ENCODE measurements at regions not wholly inside any gene's neighbourhood (a gene's known extent, or its start where the extent isn't known, plus 50 kb on each side); places are given as distances from the start of the nearest gene placed in this dataset.

DNA sequence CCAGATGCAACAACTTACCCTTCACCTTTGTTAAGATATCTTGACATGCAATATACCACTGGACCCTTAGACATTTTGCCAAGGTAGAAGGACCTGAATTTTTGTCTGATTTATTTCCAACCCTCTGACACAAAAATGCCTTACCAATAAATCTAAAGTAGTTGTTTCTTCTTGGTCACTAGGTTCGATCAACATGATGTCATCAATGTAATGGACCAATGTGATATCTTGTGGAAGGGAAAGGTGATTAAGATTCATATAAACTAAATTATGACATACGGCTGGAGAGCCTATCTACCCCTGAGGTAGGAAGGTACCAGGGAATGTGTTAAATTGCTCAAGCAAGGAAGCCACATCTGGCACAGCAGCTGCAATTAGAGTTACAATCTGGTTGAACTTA, 67.7 kb upstream of the SERPINE2 start:
- no peak overlapping the region for H3K4me3 Mint-ChIP-seq (ENCODE audit: unreplicated experiment)
- ChIA-PET CTCF (interaction anchor here (0.6 kb wide), 1 partner anchor 164 kb away, joined by 3 read pairs; no protein-coding TSS in a partner anchor), POLR2A (no interaction called here)
- BruUV-seq (replicated peaks) = no TSS peak
- DNase-seq (ENCODE audit: unreplicated experiment) = no peak
- TF ChIP-seq, protein P1, sequence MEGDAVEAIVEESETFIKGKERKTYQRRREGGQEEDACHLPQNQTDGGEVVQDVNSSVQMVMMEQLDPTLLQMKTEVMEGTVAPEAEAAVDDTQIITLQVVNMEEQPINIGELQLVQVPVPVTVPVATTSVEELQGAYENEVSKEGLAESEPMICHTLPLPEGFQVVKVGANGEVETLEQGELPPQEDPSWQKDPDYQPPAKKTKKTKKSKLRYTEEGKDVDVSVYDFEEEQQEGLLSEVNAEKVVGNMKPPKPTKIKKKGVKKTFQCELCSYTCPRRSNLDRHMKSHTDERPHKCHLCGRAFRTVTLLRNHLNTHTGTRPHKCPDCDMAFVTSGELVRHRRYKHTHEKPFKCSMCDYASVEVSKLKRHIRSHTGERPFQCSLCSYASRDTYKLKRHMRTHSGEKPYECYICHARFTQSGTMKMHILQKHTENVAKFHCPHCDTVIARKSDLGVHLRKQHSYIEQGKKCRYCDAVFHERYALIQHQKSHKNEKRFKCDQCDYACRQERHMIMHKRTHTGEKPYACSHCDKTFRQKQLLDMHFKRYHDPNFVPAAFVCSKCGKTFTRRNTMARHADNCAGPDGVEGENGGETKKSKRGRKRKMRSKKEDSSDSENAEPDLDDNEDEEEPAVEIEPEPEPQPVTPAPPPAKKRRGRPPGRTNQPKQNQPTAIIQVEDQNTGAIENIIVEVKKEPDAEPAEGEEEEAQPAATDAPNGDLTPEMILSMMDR (IDR thresholded peaks at IDR 0.05; ENCODE audit: unreplicated experiment) = no peak
- no peaks in the 10 kb centered on the region for H3K9me3 Mint-ChIP-seq (ENCODE audit: unreplicated experiment)
- H3K27me3 Mint-ChIP-seq (ENCODE audit: insufficient read depth, unreplicated experiment) = no peaks in the 10 kb centered on the region
- H3K4me1 Mint-ChIP-seq (ENCODE audit: insufficient read depth, unreplicated experiment) = peaks cover 16% of the 10 kb centered on the region
- H3K27ac Mint-ChIP-seq (ENCODE audit: low read depth, unreplicated experiment) = no peak overlapping the region
- intact Hi-C loops (cut with micrococcal nuclease) = no loop called here
- no peaks in the 10 kb centered on the region for H3K36me3 Mint-ChIP-seq (ENCODE audit: insufficient read depth, unreplicated experiment)

DNA sequence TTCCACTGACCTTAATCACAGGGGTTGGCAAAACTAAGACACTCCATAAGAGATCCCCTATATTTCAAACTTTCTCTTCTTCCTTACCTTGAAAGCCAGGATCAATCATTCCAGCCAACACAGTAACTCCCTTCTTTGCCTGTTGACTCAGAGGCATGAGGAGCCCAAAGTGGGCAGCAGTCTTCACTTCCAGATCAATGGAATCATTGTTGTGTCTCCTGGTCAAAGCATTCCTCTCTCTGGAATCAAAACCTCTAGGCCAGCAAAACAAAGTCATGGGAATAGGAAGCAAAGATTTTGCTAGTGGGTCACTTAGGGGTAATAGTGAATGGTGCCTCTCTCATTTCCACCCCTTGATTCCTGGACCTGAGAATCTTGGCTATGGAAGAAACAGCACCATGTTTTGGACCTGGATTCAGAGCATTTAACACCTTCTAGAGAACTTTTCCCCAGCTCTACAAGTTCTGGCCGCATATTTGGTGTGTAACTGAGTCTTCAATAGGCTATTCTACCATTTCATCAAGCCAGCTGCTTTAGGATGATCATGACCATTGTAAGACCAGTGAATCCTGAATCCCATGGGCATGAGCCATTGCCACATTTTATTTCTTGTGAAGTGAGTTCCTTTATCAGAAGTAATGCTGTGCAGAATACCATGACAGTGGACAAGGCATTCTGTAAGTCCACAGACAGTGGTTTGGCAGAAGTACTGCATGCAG, 65.7 kb upstream of the SERPINE2 start:
- Mint-ChIP-seq H3K36me3 (ENCODE audit: insufficient read depth, unreplicated experiment) (no peaks in the 10 kb centered on the region), H3K27ac (ENCODE audit: low read depth, unreplicated experiment) (no peak overlapping the region), H3K4me1 (ENCODE audit: insufficient read depth, unreplicated experiment) (peaks cover 22% of the 10 kb centered on the region), H3K4me3 (ENCODE audit: unreplicated experiment) (no peak overlapping the region), H3K27me3 (ENCODE audit: insufficient read depth, unreplicated experiment) (no peaks in the 10 kb centered on the region), H3K9me3 (ENCODE audit: unreplicated experiment) (no peaks in the 10 kb centered on the region)
- ChIA-PET POLR2A (no interaction called here), CTCF (no interaction called here)
- TF ChIP-seq, protein P1 (IDR thresholded peaks at IDR 0.05; ENCODE audit: unreplicated experiment) = no peak
- no TSS peak for BruUV-seq (replicated peaks)
- DNase-seq (ENCODE audit: unreplicated experiment) = no peak
- intact Hi-C loops (cut with micrococcal nuclease) = no loop called here

DNA sequence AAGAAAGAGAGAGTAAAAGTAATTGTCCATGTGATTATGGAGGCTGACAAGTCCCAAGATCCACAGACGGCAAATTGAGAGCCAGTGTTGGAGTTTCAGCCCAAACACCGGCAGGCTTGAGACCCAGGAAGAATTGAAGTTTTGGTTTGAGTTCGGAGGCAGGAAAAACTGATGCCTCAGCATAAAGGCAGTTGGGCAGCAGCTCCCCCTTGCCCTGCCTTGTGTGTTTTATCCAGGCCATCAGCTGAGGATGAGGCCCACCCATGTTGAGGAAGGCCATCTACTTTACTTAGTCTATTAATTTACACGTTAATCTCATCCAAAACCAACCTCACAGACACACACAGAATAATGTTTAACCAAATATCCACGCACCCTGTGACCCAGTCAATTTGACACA, 64.6 kb upstream of the SERPINE2 start:
- CTCF ChIA-PET = no interaction called here
- H3K27me3 Mint-ChIP-seq (ENCODE audit: insufficient read depth, unreplicated experiment) = no peaks in the 10 kb centered on the region
- no peaks in the 10 kb centered on the region for H3K9me3 Mint-ChIP-seq (ENCODE audit: unreplicated experiment)
- TF ChIP-seq, protein P1 (IDR thresholded peaks at IDR 0.05; ENCODE audit: unreplicated experiment) = no peak
- intact Hi-C loops (cut with micrococcal nuclease) = loop anchor here (2.0 kb wide), 1 partner anchor 39 kb away; no protein-coding TSS in a partner anchor
- no peak overlapping the region for H3K4me3 Mint-ChIP-seq (ENCODE audit: unreplicated experiment)
- BruUV-seq (replicated peaks) = no TSS peak
- DNase-seq (ENCODE audit: unreplicated experiment) = no peak
- peaks cover 22% of the 10 kb centered on the region for H3K4me1 Mint-ChIP-seq (ENCODE audit: insufficient read depth, unreplicated experiment)
- POLR2A ChIA-PET = no interaction called here
- no peak overlapping the region for H3K27ac Mint-ChIP-seq (ENCODE audit: low read depth, unreplicated experiment)
- H3K36me3 Mint-ChIP-seq (ENCODE audit: insufficient read depth, unreplicated experiment) = no peaks in the 10 kb centered on the region

DNA sequence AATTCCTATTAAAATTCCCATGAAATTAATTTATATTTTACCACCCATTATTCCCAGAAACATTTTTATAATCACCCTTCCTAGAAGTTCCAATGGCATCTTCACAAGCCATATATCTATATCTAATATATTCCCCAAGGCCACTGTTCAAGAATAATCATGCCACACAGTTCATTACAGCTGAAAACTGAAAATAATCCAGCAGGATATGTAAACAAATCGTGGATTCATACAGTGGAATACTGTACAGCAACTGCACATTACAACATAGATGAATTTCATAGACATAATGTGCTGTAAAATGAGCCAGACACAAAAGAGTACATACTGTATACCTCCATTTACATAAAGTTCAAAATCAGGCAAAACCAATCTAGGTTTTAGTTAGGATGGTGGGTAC, 63.9 kb upstream of the SERPINE2 start:
- no peak for DNase-seq (ENCODE audit: unreplicated experiment)
- Mint-ChIP-seq H3K9me3 (ENCODE audit: unreplicated experiment) (peaks cover under 1% of the 10 kb centered on the region), H3K4me3 (ENCODE audit: unreplicated experiment) (no peak overlapping the region), H3K27ac (ENCODE audit: low read depth, unreplicated experiment) (no peak overlapping the region), H3K36me3 (ENCODE audit: insufficient read depth, unreplicated experiment) (no peaks in the 10 kb centered on the region), H3K4me1 (ENCODE audit: insufficient read depth, unreplicated experiment) (peaks cover 22% of the 10 kb centered on the region), H3K27me3 (ENCODE audit: insufficient read depth, unreplicated experiment) (no peaks in the 10 kb centered on the region)
- CTCF ChIA-PET = no interaction called here
- BruUV-seq (replicated peaks) = no TSS peak
- TF ChIP-seq, protein P1 (IDR thresholded peaks at IDR 0.05; ENCODE audit: unreplicated experiment) = no peak
- intact Hi-C loops (cut with micrococcal nuclease) = loop anchor here (1.0 to 2.0 kb wide), 2 partner anchors 40 to 65 kb away; no protein-coding TSS in a partner anchor
- POLR2A ChIA-PET = interaction anchor here (2.1 kb wide), 1 partner anchor 17 kb away, joined by 10 read pairs; no protein-coding TSS in a partner anchor
